A673 (cell line): ENCODE measurements at regions not wholly inside any gene's neighbourhood (a gene's known extent, or its start where the extent isn't known, plus 50 kb on each side); places are given as distances from the start of the nearest gene placed in this dataset.

Experiments used
- BruUV-seq: library from RNA; stranded (reverse); fragments of 400-500 nt; replicated peaks from 2 replicates; lab custom pipeline; 2021; lab: Mats Ljungman, UMichigan
- CTCF ChIA-PET: fragments of 300-600 bp; sonication (Branson Sonifier 250); formaldehyde crosslinking; loops from one replicate; lab custom pipeline; 2022; ENCODE audit warnings: antibody characterized with exemption; lab: Charles Lee
- POLR2A ChIA-PET: fragments of 300-600 bp; sonication (Branson Sonifier 250); formaldehyde crosslinking; loops from one replicate; lab custom pipeline; 2022; ENCODE audit warnings: antibody characterized with exemption; ENCODE audit not compliant: low non-redundant PET; lab: Charles Lee
- DNase-seq: peaks from one replicate; pipeline ENCODE4 v3.0.0-alpha.2; 2015; ENCODE audit warnings: low spot score
- H3K27ac ChIP-seq: fragments of 200-600 bp; sonication (generic); 2 replicates; pipeline ENCODE4 v1.5.1; 2016; ENCODE audit warnings: mixed run types, low read depth, mild to moderate bottlenecking, mixed read lengths, antibody characterized with exemption, low read length; ENCODE audit not compliant: poor library complexity, severe bottlenecking
- H3K27me3 ChIP-seq: fragments of 200-600 bp; sonication (generic); replicated peaks from 2 replicates; pipeline ENCODE4 v1.6.1; 2017; ENCODE audit warnings: mixed run types, low read depth, mild to moderate bottlenecking, mixed read lengths, antibody characterized with exemption, low read length; ENCODE audit not compliant: insufficient read depth, poor library complexity
- H3K36me3 ChIP-seq: fragments of 200-600 bp; sonication (generic); 2 replicates; pipeline ENCODE4 v1.6.1; 2016; ENCODE audit warnings: mixed run types, mild to moderate bottlenecking, mixed read lengths, antibody characterized with exemption, low read length; ENCODE audit not compliant: insufficient read depth, poor library complexity, severe bottlenecking
- H3K4me1 ChIP-seq: fragments of 200-600 bp; sonication (generic); 2 replicates; pipeline ENCODE4 v1.6.1; 2017; ENCODE audit warnings: mixed run types, mild to moderate bottlenecking, mixed read lengths, antibody characterized with exemption, low read length; ENCODE audit not compliant: insufficient read depth, poor library complexity, severe bottlenecking
- H3K4me3 ChIP-seq: fragments of 200-600 bp; sonication (generic); 2 replicates; pipeline ENCODE4 v1.5.1; 2016; ENCODE audit warnings: low read depth, mixed run types, mild to moderate bottlenecking, mixed read lengths, low read length; ENCODE audit not compliant: poor library complexity, severe bottlenecking
- H3K9me3 ChIP-seq: fragments of 200-600 bp; sonication (generic); 2 replicates; pipeline ENCODE4 v1.6.1; 2016; ENCODE audit warnings: mixed run types, low read depth, mild to moderate bottlenecking, mixed read lengths, antibody characterized with exemption, low read length; ENCODE audit not compliant: poor library complexity, severe bottlenecking
- EZH2 ChIP-seq: fragments of 200-600 bp; sonication (generic); IDR thresholded peaks from 2 replicates; pipeline ENCODE4 v1.6.1; 2017; ENCODE audit warnings: borderline replicate concordance, low read depth, mild to moderate bottlenecking, mixed read lengths, antibody characterized with exemption, low read length; ENCODE audit not compliant: poor library complexity, severe bottlenecking
- intact Hi-C: fragments of 100-400 bp; cut with micrococcal nuclease; formaldehyde crosslinking; loops from one replicate; pipeline ENCODE4 v1.10.0; 2022; ENCODE audit not compliant: unreplicated experiment
- TF ChIP-seq, protein P1 (sequence below): fragments of 300-800, 200-600 bp; sonication (generic); conservative IDR thresholded peaks from 2 replicates; pipeline ENCODE4 v1.5.1; 2017; ENCODE audit warnings: low read depth, mild to moderate bottlenecking, antibody characterized with exemption, low read length, moderate library complexity, mixed read lengths

DNA sequence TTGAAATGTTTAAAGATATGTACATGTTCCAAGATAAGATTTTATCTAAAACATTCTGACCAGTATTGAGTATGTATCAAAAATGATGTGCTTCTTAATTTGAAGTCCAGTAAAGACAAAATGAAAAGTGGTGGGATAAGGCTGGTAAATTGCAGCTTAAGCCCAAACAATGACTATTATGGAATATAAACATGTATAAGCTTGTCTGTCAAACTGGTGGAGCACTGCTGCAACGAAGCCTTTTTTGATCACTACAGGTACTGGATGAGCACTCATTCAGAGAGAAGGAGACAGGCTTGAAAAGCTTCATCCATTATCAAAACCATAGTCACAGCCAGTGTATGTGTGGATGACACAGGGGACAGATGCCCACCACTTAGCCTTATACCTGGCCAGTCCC lies 138.4 kb downstream of the ATP23 start:
- H3K36me3 ChIP-seq, result no peaks in the 10 kb centered on the region
- POLR2A ChIA-PET, result interaction anchor here (0.7 kb wide), 1 partner anchor 530 kb away, joined by 3 read pairs; no protein-coding TSS in a partner anchor
- H3K27ac ChIP-seq, result no peak overlapping the region
- H3K9me3 ChIP-seq, result no peaks in the 10 kb centered on the region
- no peaks in the 10 kb centered on the region for H3K27me3 ChIP-seq
- H3K4me1 ChIP-seq, result no peaks in the 10 kb centered on the region
- no peak overlapping the region for H3K4me3 ChIP-seq
- BruUV-seq, result no TSS peak
- CTCF ChIA-PET, result no interaction called here
- TF ChIP-seq EZH2, result no peak
- TF ChIP-seq, protein P1, sequence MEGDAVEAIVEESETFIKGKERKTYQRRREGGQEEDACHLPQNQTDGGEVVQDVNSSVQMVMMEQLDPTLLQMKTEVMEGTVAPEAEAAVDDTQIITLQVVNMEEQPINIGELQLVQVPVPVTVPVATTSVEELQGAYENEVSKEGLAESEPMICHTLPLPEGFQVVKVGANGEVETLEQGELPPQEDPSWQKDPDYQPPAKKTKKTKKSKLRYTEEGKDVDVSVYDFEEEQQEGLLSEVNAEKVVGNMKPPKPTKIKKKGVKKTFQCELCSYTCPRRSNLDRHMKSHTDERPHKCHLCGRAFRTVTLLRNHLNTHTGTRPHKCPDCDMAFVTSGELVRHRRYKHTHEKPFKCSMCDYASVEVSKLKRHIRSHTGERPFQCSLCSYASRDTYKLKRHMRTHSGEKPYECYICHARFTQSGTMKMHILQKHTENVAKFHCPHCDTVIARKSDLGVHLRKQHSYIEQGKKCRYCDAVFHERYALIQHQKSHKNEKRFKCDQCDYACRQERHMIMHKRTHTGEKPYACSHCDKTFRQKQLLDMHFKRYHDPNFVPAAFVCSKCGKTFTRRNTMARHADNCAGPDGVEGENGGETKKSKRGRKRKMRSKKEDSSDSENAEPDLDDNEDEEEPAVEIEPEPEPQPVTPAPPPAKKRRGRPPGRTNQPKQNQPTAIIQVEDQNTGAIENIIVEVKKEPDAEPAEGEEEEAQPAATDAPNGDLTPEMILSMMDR, result no peak
- no peak for DNase-seq
- intact Hi-C loops, result no loop called here

GRCh38 chr12:58081488-58081887 lies 140.1 kb downstream of the ATP23 start:
- Histone ChIP-seq H3K4me3 (no peak overlapping the region), H3K27me3 (no peaks in the 10 kb centered on the region), H3K36me3 (no peaks in the 10 kb centered on the region), H3K9me3 (no peaks in the 10 kb centered on the region), H3K27ac (no peak overlapping the region), H3K4me1 (no peaks in the 10 kb centered on the region)
- intact Hi-C loops, result no loop called here
- ChIA-PET CTCF (no interaction called here), POLR2A (no interaction called here)
- no peak for DNase-seq
- no TSS peak for BruUV-seq
- TF ChIP-seq, protein P1, result no peak
- TF ChIP-seq EZH2, result no peak

- intact Hi-C loops, result no loop called here
- H3K4me3 ChIP-seq, result no peak overlapping the region
Observed at GRCh38 chr12:58082996-58083395, 141.6 kb downstream of the ATP23 start.

More at GRCh38 chr12:58082996-58083395, 141.6 kb downstream of the ATP23 start:
- H3K4me1 ChIP-seq, result no peaks in the 10 kb centered on the region
- H3K27me3 ChIP-seq, result no peaks in the 10 kb centered on the region
- H3K36me3 ChIP-seq, result no peaks in the 10 kb centered on the region
- DNase-seq, result no peak
- ChIA-PET POLR2A (no interaction called here), CTCF (no interaction called here)
- no peaks in the 10 kb centered on the region for H3K9me3 ChIP-seq
- H3K27ac ChIP-seq, result no peak overlapping the region
- BruUV-seq, result no TSS peak
- TF ChIP-seq EZH2, result no peak
- TF ChIP-seq, protein P1, result no peak
